ENCODE measurements at regions not wholly inside any gene's neighbourhood (a gene's known extent, or its start where the extent isn't known, plus 50 kb on each side); places are given as distances from the start of the nearest gene placed in this dataset.

GRCh38 chr1:219778110-219778509, 150.2 kb downstream of the SLC30A10 start:
- ChIA-PET POLR2A (no interaction called here), CTCF (no interaction called here)
- TF ChIP-seq FOSL2 (IDR thresholded peaks at IDR 0.05) (no peak), FOSL2 (CRISPR knock-in tag; IDR thresholded peaks at IDR 0.05) (no peak), CHD2 (IDR thresholded peaks at IDR 0.05; ENCODE audit: low read length, partially characterized antibody) (no peak), HES2 (IDR thresholded peaks at IDR 0.05) (no peak), ZSCAN20 (CRISPR knock-in tag; IDR thresholded peaks at IDR 0.05) (no peak), HOXB13 (CRISPR knock-in tag; IDR thresholded peaks at IDR 0.05; ENCODE audit: low read depth) (no peak), REST (IDR thresholded peaks at IDR 0.05) (no peak), EP300 (IDR thresholded peaks at IDR 0.05) (no peak), TFCP2L1 (CRISPR knock-in tag; IDR thresholded peaks at IDR 0.05) (no peak), CBX2 (IDR thresholded peaks at IDR 0.05; ENCODE audit: borderline replicate concordance, low read depth) (no peak), JUNB (IDR thresholded peaks at IDR 0.05) (no peak), CEBPB (IDR thresholded peaks at IDR 0.05) (no peak), POLR2AphosphoS2 (conservative IDR thresholded peaks at IDR 0.05; ENCODE audit: low read length) (no peak), E2F6 (IDR thresholded peaks at IDR 0.05; ENCODE audit: borderline replicate concordance, low read depth) (no peak), PHF8 (IDR thresholded peaks at IDR 0.05; ENCODE audit: borderline replicate concordance, low read depth) (no peak)
- no peaks in the 10 kb centered on the region for H3K9me3 ChIP-seq
- H3K27ac ChIP-seq: no peak overlapping the region
- ATAC-seq (no peak), DNase-seq (ENCODE audit: low read depth in 1 of 2, low spot score in 1 of 2) (no peak), FAIRE-seq (no peak)
- H3K4me3 ChIP-seq: no peak overlapping the region
- WGBS (ENCODE audit: missing lambda C conversion rate): 13% methylated on average over 3 of the region's 3 CpGs
- no peaks in the 10 kb centered on the region for H3K4me1 ChIP-seq
- no peak overlapping the region for H3K4me2 ChIP-seq

- POLR2A ChIA-PET: no interaction called here
- H3K27ac ChIP-seq: no peak overlapping the region
- no peaks in the 10 kb centered on the region for H3K9me3 ChIP-seq
- no peak overlapping the region for H3K4me2 ChIP-seq
- 65% methylated on average over 2 of the region's 2 CpGs for WGBS (ENCODE audit: missing lambda C conversion rate)
- no peak overlapping the region for H3K4me3 ChIP-seq
- H3K4me1 ChIP-seq: no peaks in the 10 kb centered on the region
- ATAC-seq (no peak), DNase-seq (ENCODE audit: low read depth in 1 of 2, low spot score in 1 of 2) (no peak), FAIRE-seq (no peak)
- TF ChIP-seq PBX3 (IDR thresholded peaks at IDR 0.05) (no peak), EHMT2 (IDR thresholded peaks at IDR 0.05; ENCODE audit: low read depth) (no peak), TFCP2L1 (CRISPR knock-in tag; IDR thresholded peaks at IDR 0.05) (no peak), ZSCAN20 (CRISPR knock-in tag; IDR thresholded peaks at IDR 0.05) (no peak), CEBPB (IDR thresholded peaks at IDR 0.05) (no peak), RARB (CRISPR knock-in tag; IDR thresholded peaks at IDR 0.05) (no peak), BCL3 (IDR thresholded peaks at IDR 0.05) (no peak), ZFP36 (IDR thresholded peaks at IDR 0.05; ENCODE audit: borderline replicate concordance, partially characterized antibody) (no peak), CTCF (IDR thresholded peaks at IDR 0.05) (no peak), HMGXB4 (CRISPR knock-in tag; IDR thresholded peaks at IDR 0.05; ENCODE audit: borderline replicate concordance) (no peak), RCOR1 (IDR thresholded peaks at IDR 0.05; ENCODE audit: low read depth, low read length) (no peak), ZC3H11A (IDR thresholded peaks at IDR 0.05) (no peak), RNF2 (IDR thresholded peaks at IDR 0.05; ENCODE audit: borderline replicate concordance, low read depth) (no peak), FOSL2 (IDR thresholded peaks at IDR 0.05) (no peak), FOSL2 (CRISPR knock-in tag; IDR thresholded peaks at IDR 0.05) (no peak), FOXS1 (CRISPR knock-in tag; IDR thresholded peaks at IDR 0.05) (no peak), MAX (IDR thresholded peaks at IDR 0.05) (no peak), NFE2L2 (conservative IDR thresholded peaks at IDR 0.05; ENCODE audit: low read length) (no peak)
- CTCF ChIA-PET: no interaction called here
Observed at GRCh38 chr1:219774386-219774785, 154.0 kb downstream of the SLC30A10 start.

Data from A549 (cell line).